Lower lobe of right lung (tissue), 2 donors: ENCODE measurements at regions not wholly inside any gene's neighbourhood (a gene's known extent, or its start where the extent isn't known, plus 50 kb on each side); places are given as distances from the start of the nearest gene placed in this dataset.
"Not testable (repeated sequence)": the region's sequence is repeated elsewhere in the genome, so short reads cannot be mapped to it uniquely, and the experiment has no call there.

ENCODE experiments used
- ATAC-seq, 2 donors: fragments of 200-7000 bp; cut with Tn5 transposase; one replicate each; pipeline ENCODE4 v1.9.1; 2020 to 2022; ENCODE audit warnings: mild to moderate bottlenecking in 2 of 2, moderate library complexity in 2 of 2
- DNase-seq: peaks from one replicate; pipeline ENCODE4 v3.0.0-alpha.2; 2020
- H3K27ac ChIP-seq: fragments of 200-600 bp; one replicate; pipeline ENCODE4 v1.8.0; 2022
- H3K27me3 ChIP-seq: fragments of 200-600 bp; one replicate; pipeline ENCODE4 v1.8.0; 2022; ENCODE audit warnings: low read depth
- H3K36me3 ChIP-seq: fragments of 200-600 bp; one replicate; pipeline ENCODE4 v1.8.0; 2022; ENCODE audit warnings: mild to moderate bottlenecking
- H3K4me1 ChIP-seq: fragments of 200-600 bp; one replicate; pipeline ENCODE4 v1.8.0; 2022
- H3K4me3 ChIP-seq: fragments of 200-600 bp; one replicate; pipeline ENCODE4 v1.8.0; 2022; ENCODE audit warnings: mild to moderate bottlenecking
- H3K9me3 ChIP-seq: fragments of 200-600 bp; one replicate; pipeline ENCODE4 v1.8.0; 2022
- intact Hi-C: fragments of 100-400 bp; cut with DNase I; formaldehyde crosslinking; loops from one replicate; pipeline ENCODE4 v1.11.0; 2022
- TF ChIP-seq, protein P1 (sequence below): fragments of 200-600 bp; IDR thresholded peaks from one replicate; pipeline ENCODE4 v1.8.0; 2022; ENCODE audit warnings: antibody characterized with exemption, mild to moderate bottlenecking
- donor health status: DM: no; HTN: yes; CAD: no; lungs with severe emphysema.

DNA sequence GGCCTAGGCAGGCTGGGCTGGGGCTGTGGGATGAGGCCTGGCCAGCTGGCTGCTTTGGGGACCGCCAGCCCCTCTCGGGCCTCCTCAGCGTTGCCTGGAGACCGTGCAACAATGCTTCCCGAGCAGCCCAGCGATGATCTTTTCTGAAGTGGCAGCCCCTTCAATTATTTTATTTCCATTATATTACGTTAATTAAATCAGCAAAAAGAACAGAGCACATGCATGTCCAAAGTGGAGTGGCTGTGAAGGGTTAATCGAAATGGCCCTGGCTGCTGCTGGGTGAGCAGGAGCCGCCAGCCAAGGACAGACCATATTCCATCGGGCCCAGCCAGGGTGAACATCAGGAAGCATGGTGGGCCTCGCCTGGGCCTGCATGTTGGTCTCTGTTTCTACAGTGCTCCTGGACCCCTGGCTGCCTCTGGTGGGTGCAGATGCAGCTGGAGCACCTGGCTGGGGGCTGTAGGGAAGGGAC lies 245.5 kb downstream of the MYCN start:
- no peaks in the 10 kb centered on the region for H3K4me1 ChIP-seq
- ATAC-seq (no peak), DNase-seq (no peak)
- H3K36me3 ChIP-seq, result no peaks in the 10 kb centered on the region
- H3K27me3 ChIP-seq, result peaks cover 3% of the 10 kb centered on the region
- no peak overlapping the region for H3K27ac ChIP-seq
- no peak overlapping the region for H3K4me3 ChIP-seq
- intact Hi-C loops, result no loop called here
- H3K9me3 ChIP-seq, result no peaks in the 10 kb centered on the region
- TF ChIP-seq, protein P1, sequence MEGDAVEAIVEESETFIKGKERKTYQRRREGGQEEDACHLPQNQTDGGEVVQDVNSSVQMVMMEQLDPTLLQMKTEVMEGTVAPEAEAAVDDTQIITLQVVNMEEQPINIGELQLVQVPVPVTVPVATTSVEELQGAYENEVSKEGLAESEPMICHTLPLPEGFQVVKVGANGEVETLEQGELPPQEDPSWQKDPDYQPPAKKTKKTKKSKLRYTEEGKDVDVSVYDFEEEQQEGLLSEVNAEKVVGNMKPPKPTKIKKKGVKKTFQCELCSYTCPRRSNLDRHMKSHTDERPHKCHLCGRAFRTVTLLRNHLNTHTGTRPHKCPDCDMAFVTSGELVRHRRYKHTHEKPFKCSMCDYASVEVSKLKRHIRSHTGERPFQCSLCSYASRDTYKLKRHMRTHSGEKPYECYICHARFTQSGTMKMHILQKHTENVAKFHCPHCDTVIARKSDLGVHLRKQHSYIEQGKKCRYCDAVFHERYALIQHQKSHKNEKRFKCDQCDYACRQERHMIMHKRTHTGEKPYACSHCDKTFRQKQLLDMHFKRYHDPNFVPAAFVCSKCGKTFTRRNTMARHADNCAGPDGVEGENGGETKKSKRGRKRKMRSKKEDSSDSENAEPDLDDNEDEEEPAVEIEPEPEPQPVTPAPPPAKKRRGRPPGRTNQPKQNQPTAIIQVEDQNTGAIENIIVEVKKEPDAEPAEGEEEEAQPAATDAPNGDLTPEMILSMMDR, result no peak

DNA sequence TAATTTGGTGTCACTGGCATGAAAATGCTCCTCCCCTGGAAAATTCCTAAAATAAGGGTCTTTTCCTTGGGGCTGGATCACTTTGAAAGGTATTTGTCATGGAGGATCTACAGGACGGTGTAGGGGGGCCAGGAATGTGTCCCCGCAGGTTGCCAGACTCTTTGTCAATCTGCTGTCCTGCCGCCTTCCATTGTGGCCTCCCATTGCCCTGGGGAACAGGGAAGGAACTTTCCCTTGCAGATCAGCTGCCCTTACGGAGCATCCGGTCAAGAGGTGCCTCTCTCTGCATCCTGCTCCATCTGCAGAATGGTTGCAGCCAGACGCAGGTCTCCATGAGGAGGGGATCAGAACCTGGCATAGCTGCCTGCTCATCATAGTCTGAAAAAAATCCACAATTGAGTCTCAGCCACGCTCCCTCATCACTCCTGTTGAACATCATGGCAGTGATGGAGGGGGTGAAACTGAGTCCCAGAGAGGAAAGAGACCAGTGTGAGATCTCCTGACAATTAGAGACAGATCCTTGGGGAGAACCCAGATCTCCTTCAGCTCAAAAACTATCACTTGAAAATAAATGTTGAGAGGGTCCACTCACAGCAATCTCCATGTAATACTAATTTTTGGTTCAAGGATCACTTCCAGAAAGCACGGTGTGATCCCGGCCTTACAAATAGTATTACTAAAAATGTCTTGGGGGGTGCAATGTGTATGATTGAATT lies 244.8 kb downstream of the MYCN start:
- Histone ChIP-seq H3K27ac (no peak overlapping the region), H3K4me3 (no peak overlapping the region), H3K9me3 (no peaks in the 10 kb centered on the region), H3K4me1 (no peaks in the 10 kb centered on the region), H3K36me3 (no peaks in the 10 kb centered on the region), H3K27me3 (peaks cover 3% of the 10 kb centered on the region)
- intact Hi-C loops, result no loop called here
- ATAC-seq, result no peak
- no peak for DNase-seq
- TF ChIP-seq, protein P1, result no peak

DNA sequence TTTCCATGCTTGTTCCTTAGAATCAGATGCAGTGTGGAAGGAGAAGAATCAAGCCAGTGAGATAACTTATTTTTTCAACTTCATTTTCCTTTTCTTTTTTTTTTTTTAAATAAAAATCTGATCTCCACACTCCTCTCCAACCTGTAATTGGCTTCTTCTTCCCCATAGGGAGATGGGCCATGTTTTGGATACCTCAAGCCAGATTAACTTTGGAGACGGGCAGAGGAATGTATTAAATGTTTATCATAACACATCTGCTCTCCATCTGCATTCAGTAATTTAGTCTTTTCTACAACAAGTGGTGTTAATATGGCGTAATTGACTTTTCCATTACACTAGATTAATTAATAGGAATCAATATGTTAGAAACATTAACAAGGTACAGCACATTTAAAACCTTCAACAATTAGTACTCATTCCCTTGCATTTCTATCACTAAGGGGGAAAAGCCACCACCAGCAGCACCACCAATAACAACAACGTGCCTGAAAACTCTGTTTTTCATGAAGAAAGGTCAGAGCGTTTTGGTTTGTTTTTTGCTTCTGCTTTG lies 244.1 kb downstream of the MYCN start:
- intact Hi-C loops, result no loop called here
- Histone ChIP-seq H3K27ac (no peak overlapping the region), H3K27me3 (peaks cover 3% of the 10 kb centered on the region), H3K4me3 (no peak overlapping the region), H3K4me1 (no peaks in the 10 kb centered on the region), H3K9me3 (no peaks in the 10 kb centered on the region), H3K36me3 (no peaks in the 10 kb centered on the region)
- TF ChIP-seq, protein P1, result no peak
- DNase-seq (no peak), ATAC-seq (no peak)

DNA sequence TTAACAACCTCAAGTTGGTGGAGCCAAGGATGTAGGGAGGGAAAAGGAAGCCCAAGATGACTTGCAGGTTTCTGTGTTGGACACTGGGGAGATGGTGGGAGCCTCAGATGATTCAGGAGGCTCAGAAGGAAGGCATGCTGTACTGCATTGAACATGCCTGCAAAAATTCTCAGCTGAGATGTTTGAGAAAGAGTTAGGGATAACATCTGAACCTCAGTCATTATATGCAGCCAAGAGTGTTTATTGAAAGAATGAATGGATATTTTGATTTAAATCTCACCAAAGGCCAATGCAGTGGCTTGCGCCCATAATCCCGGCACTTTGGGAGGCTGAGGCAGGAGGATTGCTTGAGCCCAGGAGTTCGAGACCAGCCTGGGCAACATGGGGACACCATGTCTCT lies 243.0 kb downstream of the MYCN start:
- Histone ChIP-seq H3K9me3 (no peaks in the 10 kb centered on the region), H3K27me3 (peaks cover 3% of the 10 kb centered on the region), H3K4me3 (no peak overlapping the region), H3K27ac (no peak overlapping the region), H3K36me3 (no peaks in the 10 kb centered on the region), H3K4me1 (no peaks in the 10 kb centered on the region)
- no peak for ATAC-seq
- DNase-seq, result no peak
- intact Hi-C loops, result no loop called here
- TF ChIP-seq, protein P1, result no peak

DNA sequence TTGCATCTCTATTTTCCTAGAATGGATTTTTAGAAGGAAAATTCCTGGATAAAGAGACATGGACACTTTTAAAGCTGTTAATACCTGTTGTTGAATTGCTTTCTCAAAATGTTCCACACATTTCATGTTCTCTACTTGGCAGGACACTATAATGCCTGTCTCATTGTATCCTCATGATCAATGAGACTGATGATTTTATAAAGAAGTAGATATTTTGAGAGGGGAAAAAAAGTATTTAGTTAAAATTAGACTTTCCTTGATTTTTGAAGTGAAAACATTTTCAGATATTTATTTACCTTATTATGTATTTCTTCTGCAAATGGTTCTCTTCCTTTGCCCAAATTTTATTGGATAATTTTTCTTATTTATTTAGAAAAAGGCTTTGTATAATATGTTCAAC lies 242.5 kb downstream of the MYCN start:
- Histone ChIP-seq H3K36me3 (no peaks in the 10 kb centered on the region), H3K9me3 (no peaks in the 10 kb centered on the region), H3K27ac (no peak overlapping the region), H3K4me3 (no peak overlapping the region), H3K27me3 (peaks cover 3% of the 10 kb centered on the region), H3K4me1 (no peaks in the 10 kb centered on the region)
- TF ChIP-seq, protein P1, result no peak
- no peak for ATAC-seq
- intact Hi-C loops, result no loop called here
- no peak for DNase-seq

DNA sequence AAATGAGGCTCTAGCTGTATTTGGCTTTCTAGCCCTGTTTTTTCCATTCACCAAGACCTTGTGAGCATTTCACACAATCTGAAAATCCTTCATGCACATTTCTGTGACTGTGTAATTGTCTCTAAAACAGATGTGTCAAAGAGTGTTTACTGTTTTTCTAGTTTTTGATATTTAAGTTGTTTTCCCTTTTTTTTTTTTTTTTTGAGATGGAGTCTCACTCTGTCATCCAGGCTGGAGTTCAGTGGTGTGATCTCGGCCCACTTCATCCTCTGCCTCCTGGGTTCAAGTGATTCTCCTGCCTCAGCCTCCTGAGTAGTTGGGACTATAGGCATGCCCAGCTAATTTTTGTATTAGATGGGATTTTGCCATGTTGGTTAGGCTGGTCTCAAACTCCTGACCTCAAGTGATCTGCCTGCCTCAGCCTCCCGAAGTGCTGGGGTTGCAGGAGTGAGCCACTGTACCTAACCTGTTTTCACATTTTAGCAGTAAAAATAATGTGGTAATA lies 242.0 kb downstream of the MYCN start:
- H3K4me3 ChIP-seq, H3K36me3 ChIP-seq, ATAC-seq, intact Hi-C loops, H3K27ac ChIP-seq, H3K9me3 ChIP-seq, H3K4me1 ChIP-seq, DNase-seq, H3K27me3 ChIP-seq: not testable (repeated sequence)
